Smooth muscle cell of the brain vasculature (primary cell): ENCODE measurements at regions not wholly inside any gene's neighbourhood (a gene's known extent, or its start where the extent isn't known, plus 50 kb on each side); places are given as distances from the start of the nearest gene placed in this dataset.
"Not testable (repeated sequence)": the region's sequence is repeated elsewhere in the genome, so short reads cannot be mapped to it uniquely, and the experiment has no call there.

Experiments
- DNase-seq: peaks from one replicate; pipeline ENCODE4 v3.0.0-alpha.2; 2012; ENCODE audit warnings: low read depth, low spot score

- DNase-seq, result no peak
These were observed 754.4 kb downstream of the ADCYAP1 start for GRCh38 chr18:1658908-1659566.

- DNase-seq, result no peak
These were observed 759.4 kb downstream of the ADCYAP1 start for GRCh38 chr18:1663879-1664705.

- no peak for DNase-seq
These were observed 760.4 kb downstream of the ADCYAP1 start for GRCh38 chr18:1665079-1665478.

- DNase-seq, result no peak
These were observed 763.6 kb downstream of the ADCYAP1 start for GRCh38 chr18:1668279-1668678.

GRCh38 chr18:1671710-1672109, 767.0 kb downstream of the ADCYAP1 start:
- DNase-seq, result not testable (repeated sequence)

- DNase-seq, result no peak
These were observed 771.7 kb downstream of the ADCYAP1 start for GRCh38 chr18:1676387-1676786.

- DNase-seq, result no peak
These were observed 775.4 kb downstream of the ADCYAP1 start for GRCh38 chr18:1680108-1680507.

GRCh38 chr18:1691863-1692262, 787.2 kb downstream of the ADCYAP1 start:
- DNase-seq, result no peak

GRCh38 chr18:1708006-1708405, 803.3 kb downstream of the ADCYAP1 start:
- no peak for DNase-seq

GRCh38 chr18:1710114-1710513, 805.4 kb downstream of the ADCYAP1 start:
- DNase-seq, result no peak

GRCh38 chr18:1732143-1732542, 827.5 kb downstream of the ADCYAP1 start:
- DNase-seq, result no peak

- no peak for DNase-seq
These were observed 825.2 kb downstream of the METTL4 start for GRCh38 chr18:1746131-1746530.

GRCh38 chr18:1751249-1751648, 820.1 kb downstream of the METTL4 start:
- no peak for DNase-seq

GRCh38 chr18:1760901-1761300, 810.4 kb downstream of the METTL4 start:
- DNase-seq, result no peak

GRCh38 chr18:1774261-1774660, 797.0 kb downstream of the METTL4 start:
- no peak for DNase-seq

- DNase-seq, result no peak
These were observed 793.5 kb downstream of the METTL4 start for GRCh38 chr18:1777843-1778242.

- no peak for DNase-seq
These were observed 792.7 kb downstream of the METTL4 start for GRCh38 chr18:1778496-1779178.

- no peak for DNase-seq
These were observed 791.7 kb downstream of the METTL4 start for GRCh38 chr18:1779587-1779986.

- no peak for DNase-seq
These were observed 787.2 kb downstream of the METTL4 start for GRCh38 chr18:1784113-1784512.

- DNase-seq, result not testable (repeated sequence)
These were observed 785.3 kb downstream of the METTL4 start for GRCh38 chr18:1785980-1786379.

GRCh38 chr18:1796636-1797035, 774.7 kb downstream of the METTL4 start:
- DNase-seq, result no peak

GRCh38 chr18:1797235-1797634, 774.1 kb downstream of the METTL4 start:
- no peak for DNase-seq

- DNase-seq, result no peak
These were observed 765.8 kb downstream of the METTL4 start for GRCh38 chr18:1805521-1805920.
